Hepatocyte (in vitro differentiated cells): ENCODE measurements at regions not wholly inside any gene's neighbourhood (a gene's known extent, or its start where the extent isn't known, plus 50 kb on each side); places are given as distances from the start of the nearest gene placed in this dataset.

Experiments
- EZH2 ChIP-seq: fragments of 200-600 bp; sonication (generic); IDR thresholded peaks from 2 replicates; pipeline ENCODE4 v1.6.1; 2016; ENCODE audit warnings: antibody characterized with exemption, mild to moderate bottlenecking, borderline replicate concordance
- EZH2phosphoT487 ChIP-seq: fragments of 200-600 bp; sonication (generic); IDR thresholded peaks from one replicate; pipeline ENCODE4 v1.6.1; 2018; ENCODE audit warnings: antibody characterized with exemption, mild to moderate bottlenecking, low read depth, moderate library complexity; ENCODE audit not compliant: unreplicated experiment, severe bottlenecking
- TF ChIP-seq, protein P1 (sequence below): fragments of 200-600 bp; sonication (generic); IDR thresholded peaks from 2 replicates; pipeline ENCODE4 v1.5.1; 2016; ENCODE audit warnings: antibody characterized with exemption, mild to moderate bottlenecking; ENCODE audit not compliant: poor library complexity

DNA sequence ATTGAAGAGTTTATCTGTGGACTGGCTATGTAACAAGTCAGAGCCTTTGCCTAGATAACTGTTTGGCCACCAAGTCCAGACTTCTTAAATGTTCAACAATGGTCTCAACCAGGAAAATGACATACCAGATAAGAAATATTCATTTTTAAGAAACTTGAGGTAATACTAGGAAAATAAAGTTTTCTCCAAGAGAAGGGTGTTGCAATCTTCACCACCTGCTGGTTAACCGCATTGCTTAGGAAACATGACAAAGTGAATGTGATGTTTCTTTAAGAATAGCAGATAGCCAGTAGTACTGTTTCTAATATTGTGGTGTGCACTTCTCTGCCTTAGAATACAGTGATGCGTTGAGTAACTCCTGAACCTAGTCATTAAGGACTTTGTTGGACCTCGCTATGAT is 321.5 kb upstream of the CADM2 start:
- TF ChIP-seq, protein P1, sequence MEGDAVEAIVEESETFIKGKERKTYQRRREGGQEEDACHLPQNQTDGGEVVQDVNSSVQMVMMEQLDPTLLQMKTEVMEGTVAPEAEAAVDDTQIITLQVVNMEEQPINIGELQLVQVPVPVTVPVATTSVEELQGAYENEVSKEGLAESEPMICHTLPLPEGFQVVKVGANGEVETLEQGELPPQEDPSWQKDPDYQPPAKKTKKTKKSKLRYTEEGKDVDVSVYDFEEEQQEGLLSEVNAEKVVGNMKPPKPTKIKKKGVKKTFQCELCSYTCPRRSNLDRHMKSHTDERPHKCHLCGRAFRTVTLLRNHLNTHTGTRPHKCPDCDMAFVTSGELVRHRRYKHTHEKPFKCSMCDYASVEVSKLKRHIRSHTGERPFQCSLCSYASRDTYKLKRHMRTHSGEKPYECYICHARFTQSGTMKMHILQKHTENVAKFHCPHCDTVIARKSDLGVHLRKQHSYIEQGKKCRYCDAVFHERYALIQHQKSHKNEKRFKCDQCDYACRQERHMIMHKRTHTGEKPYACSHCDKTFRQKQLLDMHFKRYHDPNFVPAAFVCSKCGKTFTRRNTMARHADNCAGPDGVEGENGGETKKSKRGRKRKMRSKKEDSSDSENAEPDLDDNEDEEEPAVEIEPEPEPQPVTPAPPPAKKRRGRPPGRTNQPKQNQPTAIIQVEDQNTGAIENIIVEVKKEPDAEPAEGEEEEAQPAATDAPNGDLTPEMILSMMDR: no peak
- TF ChIP-seq EZH2: no peak
- no peak for TF ChIP-seq EZH2phosphoT487
